ENCODE measurements at regions not wholly inside any gene's neighbourhood (a gene's known extent, or its start where the extent isn't known, plus 50 kb on each side); places are given as distances from the start of the nearest gene placed in this dataset.

DNA sequence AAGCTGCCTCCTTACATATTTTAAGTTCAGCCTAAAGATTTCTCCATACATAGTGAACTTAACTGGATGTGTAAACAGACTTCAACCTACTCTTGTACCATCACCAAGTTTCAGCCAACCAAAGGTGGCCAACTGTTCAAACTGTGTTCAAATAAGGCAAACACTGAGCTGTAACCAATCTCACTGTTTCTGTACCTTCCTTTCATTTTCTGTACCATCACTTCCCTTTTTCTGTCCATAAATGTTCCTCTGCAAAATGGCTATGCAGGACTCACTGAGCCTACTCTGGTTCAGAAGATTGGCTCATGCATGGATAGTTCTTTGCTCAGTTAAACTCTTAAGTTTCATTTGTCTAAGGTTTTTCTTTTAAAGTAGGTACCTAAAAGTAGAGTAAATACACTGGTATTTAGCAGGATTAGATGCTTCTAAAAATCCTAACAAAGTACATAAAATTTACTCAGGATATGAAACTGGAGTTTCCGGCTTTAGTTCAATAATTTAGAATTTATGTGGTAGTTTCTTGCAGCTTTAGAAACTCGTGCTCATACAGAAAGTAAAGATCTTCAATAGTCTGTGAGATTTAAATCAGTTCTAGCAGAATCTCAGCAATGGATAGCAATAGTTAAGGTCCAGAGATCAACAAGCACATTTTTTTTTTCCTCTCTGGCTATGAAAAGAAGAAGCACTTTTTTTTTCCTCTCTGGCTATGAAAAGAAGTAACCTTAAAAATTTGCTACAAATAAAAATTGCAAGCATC lies 282.0 kb upstream of the PPFIA2 start:
- no peak for DNase-seq (ENCODE audit: low read depth in 2 of 2)

DNA sequence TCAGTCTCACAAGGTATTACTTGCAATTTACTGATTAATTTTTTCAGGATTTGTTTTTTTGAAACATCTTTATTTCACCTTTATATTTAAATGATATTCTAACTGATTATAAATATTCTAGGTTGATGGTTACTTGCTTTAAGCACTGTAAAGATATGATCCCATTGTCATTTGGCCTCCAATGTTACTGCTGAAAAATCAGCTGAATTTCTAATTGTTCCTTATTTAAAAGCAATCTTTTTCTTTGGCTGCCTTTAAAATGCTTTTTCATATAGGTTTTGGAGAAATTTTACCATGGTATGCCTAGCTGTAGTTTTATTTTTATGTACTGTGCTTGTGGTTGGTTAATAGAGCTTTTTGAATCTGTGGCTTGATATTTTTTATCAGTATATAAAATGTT lies 275.6 kb upstream of the PPFIA2 start:
- no peak for DNase-seq (ENCODE audit: low read depth in 2 of 2)

DNA sequence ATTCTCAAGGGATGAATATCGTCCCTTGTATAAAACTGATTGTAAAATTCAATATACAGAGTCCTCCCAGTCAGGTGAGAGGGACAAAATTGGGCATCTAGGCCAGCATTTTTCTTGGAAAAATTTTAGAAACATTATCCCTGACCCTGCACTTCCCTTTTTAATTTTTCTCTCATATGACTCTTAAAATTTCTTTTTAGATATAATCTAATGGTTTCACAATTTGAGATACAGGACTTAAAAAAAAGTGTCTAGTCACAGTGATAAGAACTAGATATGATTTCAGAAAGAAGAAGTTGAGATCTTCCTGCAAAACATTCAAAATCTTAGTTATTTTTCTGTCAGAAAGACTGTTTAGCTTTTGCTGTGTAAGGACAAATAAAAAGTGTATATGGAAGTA lies 270.8 kb upstream of the PPFIA2 start:
- DNase-seq (ENCODE audit: low read depth in 2 of 2), result no peak

DNA sequence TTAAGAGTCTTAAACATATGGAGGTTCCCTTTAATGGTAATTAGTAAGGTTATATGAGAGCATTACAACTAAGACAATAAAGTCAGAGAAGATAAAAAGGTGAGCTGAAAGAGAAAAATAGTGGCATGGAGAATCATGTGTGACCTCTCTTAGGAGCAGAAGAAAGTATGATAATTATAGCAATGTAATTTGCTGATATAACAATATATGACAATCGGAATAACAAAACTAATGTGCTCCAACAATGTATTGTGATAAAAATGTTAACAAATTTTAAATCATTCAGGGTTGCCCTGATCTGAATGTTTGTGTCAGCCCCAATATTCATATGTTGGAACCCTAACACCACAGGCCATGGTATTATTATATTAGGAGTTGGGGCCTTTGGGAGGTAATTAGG lies 269.6 kb upstream of the PPFIA2 start:
- DNase-seq (ENCODE audit: low read depth in 2 of 2), result no peak

DNA sequence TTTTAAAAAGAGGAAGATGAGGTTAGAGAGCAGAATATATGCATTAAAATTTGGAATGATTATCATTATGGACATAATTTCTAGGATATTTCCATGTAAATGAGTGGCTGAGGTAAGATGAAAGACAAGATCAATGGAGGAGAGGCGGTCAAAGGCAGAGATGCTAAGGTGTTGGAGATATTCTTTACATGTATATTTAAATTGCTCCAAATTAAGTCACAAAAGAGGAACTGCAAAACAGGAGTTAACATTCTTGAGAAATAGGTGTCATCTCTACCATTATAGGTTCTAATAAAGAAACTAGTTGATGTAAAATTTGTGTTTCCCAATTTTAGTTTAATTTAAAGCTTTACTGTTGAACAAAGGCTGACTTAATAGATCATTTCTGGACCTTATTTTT lies 268.5 kb upstream of the PPFIA2 start:
- no peak for DNase-seq (ENCODE audit: low read depth in 2 of 2)

DNA sequence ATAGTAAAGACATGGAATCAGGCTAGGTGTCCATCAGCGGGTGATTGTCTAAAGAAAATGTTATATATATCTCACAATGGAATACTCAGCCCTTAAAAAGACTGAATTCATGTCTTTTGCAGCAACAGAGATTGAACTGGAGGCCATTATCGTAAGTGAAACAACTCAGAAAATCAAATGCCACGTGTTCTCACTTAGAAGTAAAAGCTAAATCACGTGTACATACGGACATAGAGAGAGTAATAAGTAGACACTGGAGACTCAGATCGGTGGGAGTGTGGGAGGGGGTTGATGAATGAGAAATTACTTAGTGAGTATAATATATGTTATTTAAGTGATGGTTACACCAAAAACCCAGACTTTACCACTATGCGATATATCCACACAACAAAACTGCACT lies 266.3 kb upstream of the PPFIA2 start:
- no peak for DNase-seq (ENCODE audit: low read depth in 2 of 2)

DNA sequence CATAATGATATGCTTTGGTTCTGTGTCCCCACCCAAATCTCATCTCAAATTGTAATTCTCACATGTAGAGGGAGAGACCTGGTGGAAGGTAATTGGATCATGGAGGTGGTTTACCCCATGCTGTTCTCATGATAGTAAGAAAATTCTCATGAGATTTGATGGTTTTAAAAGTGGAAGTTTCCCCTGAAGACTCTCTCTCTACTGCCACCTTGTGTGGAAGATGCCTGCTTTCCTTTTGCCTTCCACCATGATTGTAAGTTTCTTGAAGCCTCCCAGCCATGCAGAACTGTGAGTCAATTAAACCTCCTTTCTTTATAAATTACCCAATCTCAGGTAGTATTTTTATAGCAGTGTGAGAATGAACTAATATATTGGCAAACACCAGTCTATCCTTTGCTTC lies 260.4 kb upstream of the PPFIA2 start:
- no peak for DNase-seq (ENCODE audit: low read depth in 2 of 2)

DNA sequence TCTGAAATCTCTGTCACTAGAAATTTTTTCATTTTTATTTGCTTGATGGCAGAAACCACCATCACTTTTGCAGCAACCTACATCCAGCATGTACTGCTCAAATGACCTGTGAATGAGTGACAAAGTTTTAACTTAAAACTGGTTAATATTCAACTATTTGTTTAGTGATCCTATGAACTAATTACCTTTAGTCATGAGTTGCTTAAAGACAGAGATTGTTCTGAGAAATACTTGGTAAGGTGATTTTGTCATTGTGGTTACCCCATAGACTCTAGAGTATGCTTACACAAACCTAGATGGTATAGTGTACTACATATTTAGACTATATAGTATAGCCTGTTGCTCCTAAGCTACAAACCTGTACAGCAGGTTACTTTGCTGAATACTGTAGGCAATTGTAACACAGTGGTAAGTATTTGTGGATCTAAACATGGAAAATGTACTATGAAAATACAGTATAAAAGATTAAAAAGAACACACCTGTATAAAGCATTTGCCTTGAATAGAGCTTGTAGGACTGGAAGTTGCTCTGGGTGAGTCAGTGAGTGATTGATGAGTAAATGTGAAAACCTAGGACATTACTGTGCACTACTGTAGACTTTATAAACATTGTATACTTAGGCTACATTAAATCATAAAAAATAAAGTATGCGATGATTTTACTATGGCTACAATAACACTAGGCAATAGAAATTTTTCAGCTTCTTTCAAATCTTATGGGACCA lies 256.6 kb upstream of the PPFIA2 start:
- DNase-seq (ENCODE audit: low read depth in 2 of 2), result no peak

DNA sequence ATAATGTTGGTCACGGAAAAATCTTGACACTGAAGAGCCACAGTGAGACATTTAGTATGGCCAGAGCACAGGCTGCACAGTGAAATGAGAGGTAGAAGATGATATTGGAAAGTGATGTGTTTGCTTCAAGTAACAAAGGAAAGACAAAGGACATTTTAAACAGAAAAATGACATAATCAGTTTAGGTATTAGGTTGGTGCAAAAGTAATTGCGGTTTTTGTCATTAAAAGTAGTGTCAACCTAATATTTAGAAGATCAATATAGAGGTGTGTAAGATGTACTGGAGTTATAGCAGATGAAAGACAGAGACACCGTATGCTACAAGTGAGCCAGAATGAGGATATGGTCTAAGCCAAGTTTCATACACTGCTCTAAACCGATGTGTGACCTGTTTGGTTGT lies 253.0 kb upstream of the PPFIA2 start:
- no peak for DNase-seq (ENCODE audit: low read depth in 2 of 2)

DNA sequence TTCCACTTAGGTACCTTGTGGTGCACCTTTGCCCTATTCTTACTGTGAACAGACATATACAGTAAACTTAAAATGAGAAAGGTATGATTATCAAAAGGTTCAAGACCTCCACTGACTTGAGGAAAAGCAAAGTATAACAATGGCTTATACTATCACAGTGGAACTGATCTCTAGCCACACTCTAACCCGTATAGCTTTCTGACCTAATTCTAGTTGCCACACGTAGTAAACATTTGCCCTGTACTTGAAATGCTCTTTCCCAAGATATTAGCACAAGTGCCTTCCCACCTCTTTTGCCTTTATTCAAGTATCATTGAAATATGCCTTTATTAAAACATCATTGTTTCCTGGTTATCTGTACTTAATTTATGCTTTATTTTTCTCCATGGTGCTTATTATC lies 250.4 kb upstream of the PPFIA2 start:
- DNase-seq (ENCODE audit: low read depth in 2 of 2), result no peak

DNA sequence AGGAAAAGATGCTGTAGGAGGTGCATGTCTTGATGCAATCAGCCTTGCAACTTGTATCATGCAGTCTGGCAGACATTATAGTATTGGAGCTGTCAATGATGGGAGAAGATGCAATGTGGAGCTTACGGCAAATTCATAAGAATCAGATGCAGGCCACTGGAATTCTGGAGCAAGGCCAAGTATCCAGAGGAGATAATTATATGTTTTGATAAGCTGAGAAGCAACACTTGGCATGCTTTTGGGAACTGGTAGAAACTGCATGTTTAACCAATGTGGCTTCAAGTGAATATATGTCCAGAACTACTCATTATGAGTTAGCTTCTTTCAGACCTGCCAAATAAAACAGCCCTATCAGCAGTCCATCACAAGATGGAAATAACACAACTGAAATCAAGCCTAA lies 249.1 kb upstream of the PPFIA2 start:
- DNase-seq (ENCODE audit: low read depth in 2 of 2), result no peak

DNA sequence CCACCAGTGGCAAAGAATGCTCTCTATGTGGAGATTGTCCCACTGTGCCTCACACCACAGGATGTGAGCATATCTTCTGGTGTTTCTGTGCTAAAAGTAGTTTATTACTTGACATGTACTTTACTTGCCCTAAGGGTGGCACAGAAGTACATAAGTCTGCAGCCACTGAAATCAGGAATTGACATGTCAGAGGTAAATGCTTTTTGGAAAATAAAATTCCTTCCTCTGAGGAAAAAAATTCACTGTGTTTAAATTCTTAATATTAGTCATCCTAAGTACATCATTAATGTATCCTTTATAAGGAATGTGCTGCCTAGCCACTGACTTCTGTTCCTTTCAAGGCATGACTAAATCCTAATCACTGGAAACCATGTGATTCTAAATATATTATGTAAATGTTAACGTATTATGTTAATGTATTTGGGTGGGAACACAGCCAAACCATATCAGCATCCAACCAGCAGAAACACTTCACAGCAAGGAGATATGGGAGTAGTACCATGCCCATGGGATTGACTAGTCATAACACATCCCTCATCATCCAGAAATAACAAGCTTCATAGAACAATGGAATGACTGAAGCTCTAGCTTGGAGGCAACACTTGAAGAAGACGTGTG lies 239.7 kb upstream of the PPFIA2 start:
- no peak for DNase-seq (ENCODE audit: low read depth in 2 of 2)

DNA sequence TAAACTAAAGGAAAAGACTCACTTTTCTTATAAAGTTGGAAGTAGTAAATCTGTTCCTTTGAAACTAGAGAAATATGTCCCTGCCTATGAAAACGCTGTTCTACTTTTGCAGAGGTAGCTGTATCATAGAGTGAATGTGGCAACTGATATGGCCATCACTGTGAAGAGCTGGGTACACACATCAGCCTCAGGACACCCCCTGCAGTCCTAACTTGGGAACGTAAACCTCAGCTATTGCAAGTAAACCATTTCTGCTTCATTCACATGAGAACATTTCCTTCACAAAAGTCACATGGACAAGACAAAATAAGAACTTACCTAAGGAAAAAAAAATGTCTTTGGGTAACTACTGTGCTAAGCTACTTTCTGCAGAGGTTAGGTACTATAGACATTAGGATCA lies 233.3 kb upstream of the PPFIA2 start:
- DNase-seq (ENCODE audit: low read depth in 2 of 2), result peak in 1 of 2 donors; percentile 0

DNA sequence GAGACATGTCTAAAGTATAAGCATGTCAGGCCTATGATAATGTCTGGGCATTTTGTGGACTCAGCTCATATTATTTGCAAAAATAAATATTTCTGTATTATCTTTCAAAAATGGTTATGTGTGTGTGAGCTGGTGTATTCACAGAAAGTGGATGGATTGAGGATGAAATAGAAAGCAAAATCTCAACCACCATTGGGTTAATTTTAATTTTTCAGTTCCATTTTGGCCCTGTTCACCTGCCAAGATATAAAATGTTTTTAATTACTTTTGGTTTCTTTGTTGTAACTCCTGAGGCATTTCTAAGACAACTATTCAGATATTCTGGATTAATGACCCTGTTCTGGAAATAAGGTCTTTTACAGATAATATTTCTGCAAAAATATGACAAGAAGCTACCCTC lies 232.7 kb upstream of the PPFIA2 start:
- DNase-seq (ENCODE audit: low read depth in 2 of 2), result no peak

DNA sequence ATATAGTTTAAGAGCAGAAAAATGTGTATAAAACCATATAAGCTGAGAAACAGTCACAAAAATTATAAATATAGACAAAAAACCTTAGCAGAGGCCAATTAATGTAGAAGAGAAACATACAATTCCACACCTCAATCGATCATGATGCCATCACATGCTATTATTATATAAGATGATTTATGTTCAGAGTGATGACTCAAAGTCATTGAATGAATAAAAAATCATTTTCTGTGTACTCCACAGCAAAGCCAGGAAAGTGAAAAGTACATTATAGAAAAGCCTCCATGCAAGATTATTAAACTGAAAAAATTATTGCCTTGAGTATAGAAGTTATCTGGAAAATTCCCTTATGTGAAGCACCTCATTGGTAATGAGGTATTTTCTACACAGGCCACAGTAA lies 229.2 kb upstream of the PPFIA2 start:
- no peak for DNase-seq (ENCODE audit: low read depth in 2 of 2)

DNA sequence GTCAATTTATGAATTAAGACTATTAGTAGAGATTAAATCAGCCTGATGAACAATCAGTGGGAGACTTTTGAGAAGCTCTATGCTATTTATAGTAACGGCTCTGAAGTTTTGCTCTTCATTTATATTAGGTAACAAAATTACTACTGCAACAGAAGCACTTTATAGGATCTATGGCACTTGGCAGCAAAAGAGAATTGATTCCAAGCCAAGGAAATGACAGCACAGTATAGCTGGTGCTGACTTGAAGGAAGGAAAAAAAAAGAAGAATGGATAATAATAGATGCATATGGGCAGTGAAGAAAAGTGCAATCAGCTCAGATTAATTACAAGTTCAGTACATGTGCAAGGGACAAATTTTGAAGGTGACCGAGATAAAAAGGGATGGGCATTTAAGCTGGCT lies 228.2 kb upstream of the PPFIA2 start:
- DNase-seq (ENCODE audit: low read depth in 2 of 2), result no peak

DNA sequence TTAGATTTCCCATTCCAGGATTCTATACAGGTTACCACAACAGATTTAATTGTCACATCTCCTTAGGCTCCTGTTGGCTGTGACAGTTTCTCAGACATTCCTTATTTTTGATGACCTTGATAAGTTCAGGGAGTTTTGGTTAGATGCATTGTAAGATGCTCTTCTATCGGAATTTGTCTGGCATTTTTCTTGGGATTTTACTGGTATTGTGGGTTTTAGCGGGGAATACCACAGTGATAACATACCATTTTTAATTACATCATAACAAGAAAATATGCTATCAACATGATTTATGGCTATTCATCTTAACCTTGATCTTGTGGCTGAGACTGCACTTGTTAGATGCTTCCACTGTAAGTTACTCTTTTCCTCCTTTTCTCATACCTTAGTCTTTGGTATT lies 217.5 kb upstream of the PPFIA2 start:
- DNase-seq (ENCODE audit: low read depth in 2 of 2), result no peak

DNA sequence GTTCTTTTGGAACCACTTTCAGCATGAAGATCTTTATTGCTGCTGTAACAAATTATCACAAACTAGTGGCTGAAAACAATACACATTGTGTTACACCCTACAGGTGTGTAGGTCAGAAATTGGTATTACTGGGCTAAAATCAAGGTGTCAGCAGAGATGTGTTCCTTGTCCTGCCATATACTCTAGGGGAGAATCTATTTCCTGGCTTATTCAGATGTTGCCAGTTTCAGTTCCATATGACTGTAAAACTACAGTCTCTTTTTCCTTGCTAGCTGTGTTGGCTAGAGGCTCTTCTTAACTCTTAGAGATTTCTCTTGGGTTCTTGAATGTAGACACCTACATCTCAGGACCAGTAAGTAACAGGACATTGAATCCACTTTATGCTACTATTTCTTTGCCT lies 215.6 kb upstream of the PPFIA2 start:
- no peak for DNase-seq (ENCODE audit: low read depth in 2 of 2)

DNA sequence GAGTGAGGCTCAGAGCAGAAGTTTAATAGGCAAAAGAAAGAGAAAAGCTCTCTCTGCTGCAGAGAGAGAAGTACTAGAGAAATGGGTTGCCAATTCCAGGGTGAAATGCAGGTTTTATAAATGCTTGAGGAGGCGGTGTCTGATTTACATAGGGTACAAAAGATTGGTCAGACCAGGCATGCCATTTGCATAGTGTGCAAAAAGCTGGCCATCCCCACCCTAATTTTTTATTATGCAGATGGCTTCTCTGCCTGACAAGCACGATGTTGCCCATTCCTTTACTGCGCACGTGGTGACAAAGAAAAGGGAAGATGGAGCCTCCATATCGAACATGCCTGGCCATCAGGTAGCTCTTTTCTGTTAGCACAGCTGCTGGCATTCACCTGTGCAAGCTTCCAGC lies 209.3 kb upstream of the PPFIA2 start:
- no peak for DNase-seq (ENCODE audit: low read depth in 2 of 2)

DNA sequence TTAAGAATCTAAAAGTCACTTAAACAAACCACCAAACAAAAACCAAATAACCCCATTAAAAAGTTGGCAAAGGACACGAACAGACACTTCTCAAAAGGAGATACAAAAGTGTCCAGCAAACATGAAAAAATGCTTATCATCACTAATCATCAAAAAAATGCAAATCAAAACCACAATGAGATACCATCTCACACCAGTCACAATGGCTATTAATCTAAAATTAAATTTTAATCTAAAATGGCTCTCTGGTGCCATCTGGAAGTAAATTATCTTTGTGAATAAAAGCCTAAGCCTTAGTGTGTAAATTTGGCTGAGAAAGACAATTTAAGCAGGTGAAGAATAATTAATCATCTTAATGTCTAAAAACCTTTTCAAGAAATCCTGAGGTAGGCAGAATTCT lies 204.5 kb upstream of the PPFIA2 start:
- DNase-seq (ENCODE audit: low read depth in 2 of 2), result no peak

DNA sequence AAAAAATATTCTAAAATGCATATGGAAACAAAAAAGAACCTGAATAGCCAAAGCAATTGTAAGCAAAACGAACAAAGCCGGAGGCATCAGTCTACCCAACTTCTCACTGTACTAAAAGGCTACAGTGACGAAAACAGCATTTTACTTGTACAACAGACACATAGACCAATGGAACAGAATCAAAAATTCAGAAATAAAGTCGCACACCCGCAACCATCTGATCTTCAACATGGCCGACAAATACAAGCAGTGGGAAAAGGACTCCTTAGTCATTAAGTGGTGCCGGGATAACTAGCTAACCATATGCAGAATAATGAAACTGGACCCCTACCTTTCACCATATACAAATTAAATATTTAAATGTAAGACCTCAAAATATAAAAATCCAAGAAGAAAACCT lies 203.9 kb upstream of the PPFIA2 start:
- no peak for DNase-seq (ENCODE audit: low read depth in 2 of 2)

DNA sequence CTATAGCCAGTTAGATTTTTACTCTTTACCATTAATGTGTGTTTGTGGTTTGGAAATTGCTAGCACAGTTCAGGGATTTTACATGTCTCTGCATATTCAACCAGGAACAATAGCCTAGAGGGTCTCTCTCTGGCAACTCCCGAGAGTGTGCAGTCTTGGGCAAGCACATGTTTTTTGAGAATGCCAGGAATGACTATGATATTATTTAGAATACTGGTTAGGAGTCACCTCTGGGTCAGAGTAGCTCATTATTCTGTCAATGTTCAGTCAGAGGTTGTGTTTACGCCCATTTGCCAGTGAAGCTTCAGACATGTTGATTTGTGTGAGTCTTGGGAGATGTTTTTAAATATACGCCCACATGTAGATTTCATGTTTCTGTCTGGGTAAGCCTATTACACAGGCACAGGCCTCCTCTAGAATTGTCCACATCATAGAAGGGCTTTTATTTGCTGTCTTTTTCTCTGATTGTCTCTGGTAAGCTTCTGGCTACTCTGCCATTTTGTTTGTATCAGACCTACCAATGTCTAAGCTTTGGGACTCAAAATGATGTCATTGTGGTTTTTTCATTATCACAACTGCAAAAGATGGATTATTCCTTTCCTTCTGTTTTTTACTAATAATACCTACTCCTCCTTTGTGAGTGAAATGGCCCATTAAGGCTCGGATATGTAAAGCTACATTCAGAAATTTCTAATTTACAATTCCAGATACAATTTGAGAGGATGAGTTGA lies 203.1 kb upstream of the PPFIA2 start:
- no peak for DNase-seq (ENCODE audit: low read depth in 2 of 2)

DNA sequence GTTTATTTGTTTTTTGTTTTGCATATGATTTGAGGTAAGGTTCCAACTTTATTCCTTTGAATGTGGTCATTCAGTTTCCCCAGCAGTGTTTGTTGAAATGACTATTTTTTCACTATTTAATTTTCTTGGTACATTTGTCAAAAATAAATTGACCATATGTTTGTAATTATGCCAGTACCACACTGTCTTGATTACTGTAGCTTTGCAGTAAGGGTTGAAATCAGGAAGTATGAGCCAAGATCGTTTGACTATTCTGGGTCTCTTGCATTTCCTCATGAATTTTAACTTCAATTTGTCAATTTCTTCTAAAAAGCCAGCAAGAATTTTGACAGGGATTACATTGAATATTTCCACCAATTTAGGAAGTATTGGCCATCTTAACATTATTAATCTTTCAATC lies 199.3 kb upstream of the PPFIA2 start:
- DNase-seq (ENCODE audit: low read depth in 2 of 2), result no peak
